ENCODE measurements at regions not wholly inside any gene's neighbourhood (a gene's known extent, or its start where the extent isn't known, plus 50 kb on each side); places are given as distances from the start of the nearest gene placed in this dataset.

GRCh38 chr6:79426625-79427278, 110.5 kb downstream of the LCA5 start:
- no peaks in the 10 kb centered on the region for H3K4me1 ChIP-seq (ENCODE audit: insufficient read depth, low read length)
- TF ChIP-seq CTCF (IDR thresholded peaks at IDR 0.05) = no peak
- Mint-ChIP-seq H3K27me3 (no peaks in the 10 kb centered on the region), H3K27ac (no peak overlapping the region), H3K4me3 (no peak overlapping the region), H3K36me3 (ENCODE audit: low read depth) (no peaks in the 10 kb centered on the region), H3K9me3 (no peaks in the 10 kb centered on the region), H3K4me1 (ENCODE audit: low read depth) (no peaks in the 10 kb centered on the region)
- H3K27ac ChIP-seq (ENCODE audit: low read depth in 1 of 2, low read length in 2 of 2) = no peak overlapping the region
- H3K27me3 ChIP-seq (ENCODE audit: control insufficient read depth in 1 of 2, insufficient read depth in 2 of 2, low read length in 2 of 2) = no peaks in the 10 kb centered on the region
- H3K9me3 ChIP-seq (ENCODE audit: control insufficient read depth in 1 of 2, insufficient read depth in 1 of 2, low read length in 2 of 2) = no peaks in the 10 kb centered on the region
- no peak overlapping the region for H3K4me3 ChIP-seq (ENCODE audit: low read length)
- CTCF ChIA-PET = interaction anchor here (1.3 kb wide), 1 partner anchor 9 kb away, joined by 4 read pairs; no protein-coding TSS in a partner anchor
- POLR2A ChIA-PET = no interaction called here
- DNase-seq (no peak), ATAC-seq (ENCODE audit: poor library complexity) (no peak)
- H3K36me3 ChIP-seq (ENCODE audit: insufficient read depth, low read length) = no peaks in the 10 kb centered on the region
- intact Hi-C loops (cut with DNase I, micrococcal nuclease) = no loop called here

GRCh38 chr6:79425589-79426311, 111.5 kb downstream of the LCA5 start:
- ChIA-PET POLR2A (no interaction called here), CTCF (no interaction called here)
- Mint-ChIP-seq H3K27ac (no peak overlapping the region), H3K4me1 (ENCODE audit: low read depth) (no peaks in the 10 kb centered on the region), H3K36me3 (ENCODE audit: low read depth) (no peaks in the 10 kb centered on the region), H3K4me3 (no peak overlapping the region), H3K27me3 (no peaks in the 10 kb centered on the region), H3K9me3 (no peaks in the 10 kb centered on the region)
- H3K27ac ChIP-seq (ENCODE audit: low read depth in 1 of 2, low read length in 2 of 2) = no peak overlapping the region
- no peaks in the 10 kb centered on the region for H3K27me3 ChIP-seq (ENCODE audit: control insufficient read depth in 1 of 2, insufficient read depth in 2 of 2, low read length in 2 of 2)
- H3K4me3 ChIP-seq (ENCODE audit: low read length) = no peak overlapping the region
- no peaks in the 10 kb centered on the region for H3K9me3 ChIP-seq (ENCODE audit: control insufficient read depth in 1 of 2, insufficient read depth in 1 of 2, low read length in 2 of 2)
- no peaks in the 10 kb centered on the region for H3K4me1 ChIP-seq (ENCODE audit: insufficient read depth, low read length)
- ATAC-seq (ENCODE audit: poor library complexity) (no peak), DNase-seq (no peak)
- intact Hi-C loops (cut with DNase I, micrococcal nuclease) = no loop called here
- H3K36me3 ChIP-seq (ENCODE audit: insufficient read depth, low read length) = no peaks in the 10 kb centered on the region
- TF ChIP-seq CTCF (IDR thresholded peaks at IDR 0.05) = no peak

GRCh38 chr6:79423216-79423615, 114.0 kb downstream of the LCA5 start:
- intact Hi-C loops (cut with DNase I, micrococcal nuclease) = no loop called here
- H3K27me3 Mint-ChIP-seq = no peaks in the 10 kb centered on the region
- DNase-seq (no peak), ATAC-seq (ENCODE audit: poor library complexity) (no peak)
- no peaks in the 10 kb centered on the region for H3K9me3 Mint-ChIP-seq
- POLR2A ChIA-PET = no interaction called here
- H3K36me3 ChIP-seq (ENCODE audit: insufficient read depth, low read length) = no peaks in the 10 kb centered on the region
- no peaks in the 10 kb centered on the region for H3K27me3 ChIP-seq (ENCODE audit: control insufficient read depth in 1 of 2, insufficient read depth in 2 of 2, low read length in 2 of 2)
- TF ChIP-seq CTCF (IDR thresholded peaks at IDR 0.05) = no peak
- H3K4me3 ChIP-seq (ENCODE audit: low read length) = no peak overlapping the region
- no peaks in the 10 kb centered on the region for H3K9me3 ChIP-seq (ENCODE audit: control insufficient read depth in 1 of 2, insufficient read depth in 1 of 2, low read length in 2 of 2)
- no peaks in the 10 kb centered on the region for H3K4me1 Mint-ChIP-seq (ENCODE audit: low read depth)
- H3K36me3 Mint-ChIP-seq (ENCODE audit: low read depth) = no peaks in the 10 kb centered on the region
- no peak overlapping the region for H3K27ac ChIP-seq (ENCODE audit: low read depth in 1 of 2, low read length in 2 of 2)
- CTCF ChIA-PET = no interaction called here
- no peak overlapping the region for H3K27ac Mint-ChIP-seq
- no peak overlapping the region for H3K4me3 Mint-ChIP-seq
- no peaks in the 10 kb centered on the region for H3K4me1 ChIP-seq (ENCODE audit: insufficient read depth, low read length)
